ENCODE measurements at regions not wholly inside any gene's neighbourhood (a gene's known extent, or its start where the extent isn't known, plus 50 kb on each side); places are given as distances from the start of the nearest gene placed in this dataset.

DNA sequence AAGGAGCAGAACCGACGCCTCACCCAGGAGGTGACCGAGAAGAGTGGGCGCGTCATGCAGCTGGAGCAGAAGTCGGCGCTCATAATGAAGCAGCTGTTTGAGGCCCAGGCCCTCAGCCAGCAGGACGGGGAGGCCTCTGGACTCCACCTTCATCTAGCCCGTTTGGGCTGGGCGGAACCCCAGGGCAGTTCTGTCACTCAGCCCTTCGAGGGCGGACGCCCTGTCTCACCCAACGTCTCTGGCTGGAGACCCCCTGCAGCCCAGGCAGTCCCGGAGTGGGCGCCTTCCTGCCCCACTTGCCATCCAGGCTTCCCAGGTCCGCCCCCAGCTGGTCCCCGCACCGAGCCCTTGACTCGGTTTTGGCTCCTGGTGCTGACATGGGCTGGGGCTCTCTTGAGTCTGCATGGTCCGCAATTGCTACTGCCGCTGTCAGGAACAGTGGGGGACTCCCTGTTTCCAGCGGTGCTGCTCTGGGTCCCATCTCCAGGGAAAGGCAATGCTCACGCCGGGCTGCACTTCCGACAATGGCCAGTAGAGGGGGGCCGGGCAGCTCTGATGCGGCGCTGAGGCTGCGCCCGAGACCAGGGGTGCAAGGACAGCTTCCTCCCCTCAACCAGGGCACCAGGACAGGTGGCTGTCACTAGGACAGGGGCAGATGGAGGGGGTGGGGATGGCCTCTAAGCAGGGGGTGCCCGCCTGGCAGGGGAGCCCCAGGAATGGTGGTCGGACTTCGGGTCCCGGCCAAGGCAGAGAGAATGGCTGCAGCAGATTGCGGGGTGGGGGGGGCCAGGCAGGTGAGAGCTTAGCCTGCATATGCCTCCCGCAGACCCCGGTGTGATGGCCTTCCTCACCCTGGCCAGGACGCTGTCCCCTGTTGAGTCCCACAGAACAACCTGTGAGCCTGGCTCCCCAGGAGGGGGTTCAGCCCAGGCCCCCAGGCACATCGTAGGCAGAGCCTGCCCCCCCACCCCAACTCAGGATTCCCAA lies 71.2 kb upstream of the KCTD7 start:
- no peaks in the 10 kb centered on the region for H4K20me1 ChIP-seq (replicated peaks; ENCODE audit: control insufficient read depth, extremely low read depth, insufficient read depth, low read length)
- DNase-seq (ENCODE audit: low read depth, low spot score) (peak; percentile 32), FAIRE-seq (peak; percentile 83)
- H3K9ac ChIP-seq (replicated peaks; ENCODE audit: extremely low read depth, insufficient read depth, low read length): no peak overlapping the region
- no peak overlapping the region for H3K4me2 ChIP-seq (ENCODE audit: insufficient read depth, low read length)
- H3K27ac ChIP-seq (ENCODE audit: insufficient read depth, low read depth, low read length): no peak overlapping the region
- ChIA-PET CTCF (interaction anchor here (0.6 to 2.5 kb wide), 14 partner anchors 8 to 527 kb away, joined by 3 to 19 read pairs (median 4); partner anchors contain the start of gene KCTD7), POLR2A (interaction anchor here (0.5 kb wide), 1 partner anchor 71 kb away, joined by 4 read pairs; the partner anchor contains the start of gene KCTD7)
- H3K36me3 ChIP-seq (ENCODE audit: control insufficient read depth in 2 of 2, extremely low read depth in 1 of 2, insufficient read depth in 2 of 2, low read length in 2 of 2): peaks cover 0 to 15% of the 10 kb centered on the region in 2 experiments
- no peaks in the 10 kb centered on the region for H3K9me1 ChIP-seq (replicated peaks; ENCODE audit: control insufficient read depth, extremely low read depth, insufficient read depth, low read length)
- H3K27me3 ChIP-seq (ENCODE audit: control insufficient read depth in 2 of 2, insufficient read depth in 2 of 2, low read length in 2 of 2): no peaks in the 10 kb centered on the region
- peaks cover 13% of the 10 kb centered on the region for H3K79me2 ChIP-seq (ENCODE audit: control insufficient read depth, insufficient read depth, low read length)
- H3K9me3 ChIP-seq (replicated peaks; ENCODE audit: control insufficient read depth, insufficient read depth, low read length): no peaks in the 10 kb centered on the region
- H3K4me3 ChIP-seq (replicated peaks in 1 of 3; ENCODE audit: insufficient read depth in 1 of 3, low read depth in 1 of 3, low read length in 3 of 3): no peak overlapping the region
- intact Hi-C loops (cut with micrococcal nuclease) (loop anchor here (1.0 to 5.0 kb wide), 2 partner anchors 86 to 365 kb away; partner anchors contain the start of gene TMEM248), dilution Hi-C loops (cut with MboI; ENCODE audit: extremely low pct_ligation_motif_present, low sequenced_read_pairs) (no loop called here)
- TF ChIP-seq POLR2AphosphoS5 (IDR thresholded peaks at IDR 0.05; ENCODE audit: insufficient read depth, low read depth, low read length) (no peak), POLR2A (IDR thresholded peaks at IDR 0.05; ENCODE audit: low read depth, low read length) (no peak)
- TF ChIP-seq, protein P1, sequence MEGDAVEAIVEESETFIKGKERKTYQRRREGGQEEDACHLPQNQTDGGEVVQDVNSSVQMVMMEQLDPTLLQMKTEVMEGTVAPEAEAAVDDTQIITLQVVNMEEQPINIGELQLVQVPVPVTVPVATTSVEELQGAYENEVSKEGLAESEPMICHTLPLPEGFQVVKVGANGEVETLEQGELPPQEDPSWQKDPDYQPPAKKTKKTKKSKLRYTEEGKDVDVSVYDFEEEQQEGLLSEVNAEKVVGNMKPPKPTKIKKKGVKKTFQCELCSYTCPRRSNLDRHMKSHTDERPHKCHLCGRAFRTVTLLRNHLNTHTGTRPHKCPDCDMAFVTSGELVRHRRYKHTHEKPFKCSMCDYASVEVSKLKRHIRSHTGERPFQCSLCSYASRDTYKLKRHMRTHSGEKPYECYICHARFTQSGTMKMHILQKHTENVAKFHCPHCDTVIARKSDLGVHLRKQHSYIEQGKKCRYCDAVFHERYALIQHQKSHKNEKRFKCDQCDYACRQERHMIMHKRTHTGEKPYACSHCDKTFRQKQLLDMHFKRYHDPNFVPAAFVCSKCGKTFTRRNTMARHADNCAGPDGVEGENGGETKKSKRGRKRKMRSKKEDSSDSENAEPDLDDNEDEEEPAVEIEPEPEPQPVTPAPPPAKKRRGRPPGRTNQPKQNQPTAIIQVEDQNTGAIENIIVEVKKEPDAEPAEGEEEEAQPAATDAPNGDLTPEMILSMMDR (IDR thresholded peaks at IDR 0.05; ENCODE audit: extremely low read depth in 1 of 2, insufficient read depth in 1 of 2, low read depth in 1 of 2, low read length in 2 of 2): peak; percentile 82 to 96
- no TSS peak for BruUV-seq (replicated peaks)
- H3K4me1 ChIP-seq (ENCODE audit: control insufficient read depth, extremely low read depth, insufficient read depth, low read length): no peaks in the 10 kb centered on the region
- no peak overlapping the region for H2AFZ ChIP-seq (ENCODE audit: low read depth, low read length)
